Hematopoietic multipotent progenitor cell treated with erythropoietin and hydrocortisone succinate and interleukin-3 and kit ligand, for 4 days (in vitro differentiated cells): ENCODE measurements at regions not wholly inside any gene's neighbourhood (a gene's known extent, or its start where the extent isn't known, plus 50 kb on each side); places are given as distances from the start of the nearest gene placed in this dataset.
"Not testable (repeated sequence)": the region's sequence is repeated elsewhere in the genome, so short reads cannot be mapped to it uniquely, and the experiment has no call there.

Experiments used
- DNase-seq: peaks from one replicate; pipeline ENCODE4 v3.0.0-alpha.2; 2015

DNA sequence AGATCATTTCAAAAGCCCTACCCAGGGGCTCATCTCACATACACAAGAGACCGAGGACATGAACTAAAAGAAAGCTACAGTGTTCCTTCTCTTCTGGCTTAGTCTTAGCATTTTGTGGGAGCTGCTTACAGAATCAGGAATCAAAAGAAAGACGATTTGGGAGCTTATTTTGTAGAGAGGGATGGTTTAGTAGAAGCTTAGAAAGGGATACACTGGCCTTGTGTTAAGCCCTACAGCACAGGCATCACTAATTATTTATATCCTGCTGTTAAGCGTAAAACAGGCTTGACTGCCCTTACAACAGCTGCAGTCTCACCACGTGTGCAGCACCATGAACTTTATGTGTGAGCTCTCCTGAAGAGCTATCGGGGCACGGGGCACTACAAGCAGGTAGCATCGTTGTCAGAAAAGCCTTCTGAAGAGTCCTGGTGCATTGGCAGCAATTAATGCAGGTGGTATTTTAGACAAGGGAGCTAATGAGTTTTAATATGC lies 798.3 kb downstream of the NXPH1 start:
- no peak for DNase-seq

DNA sequence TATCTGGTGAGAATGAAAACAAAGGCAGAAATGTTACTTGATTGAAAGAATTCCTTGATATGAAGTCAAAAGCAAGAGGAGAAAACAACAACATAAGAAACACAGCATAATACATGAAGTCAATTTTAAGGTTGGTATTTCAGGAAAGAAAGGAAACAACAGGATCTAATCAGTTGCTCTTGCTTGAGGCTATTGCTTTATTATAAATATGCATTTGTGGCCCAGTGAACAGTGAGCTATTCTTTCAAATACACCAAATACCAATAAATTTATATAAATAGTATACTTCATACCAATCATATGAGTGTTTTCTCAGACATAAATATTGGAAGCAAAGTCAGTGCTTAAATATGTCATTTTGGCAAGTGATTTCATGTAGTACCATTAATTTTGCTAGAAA lies 806.6 kb downstream of the NXPH1 start:
- DNase-seq: no peak

DNA sequence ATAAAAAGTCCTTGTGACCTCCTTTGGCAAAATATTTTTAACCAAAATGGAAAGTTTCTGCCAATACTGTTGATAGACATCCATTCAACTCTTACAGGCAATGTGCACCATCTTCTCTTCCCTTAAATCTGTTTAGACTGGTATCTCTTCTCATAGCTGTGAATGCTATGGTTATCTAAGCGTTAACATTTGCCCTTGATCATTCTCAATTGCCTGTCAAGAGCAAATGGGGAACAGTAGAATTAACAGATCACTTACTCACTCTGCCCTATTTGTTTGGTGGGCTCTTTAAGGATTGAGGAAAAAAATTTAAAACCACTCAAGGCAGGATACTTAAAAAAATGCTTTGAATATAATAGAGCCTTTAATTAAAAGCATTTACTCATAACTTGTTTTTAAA lies 808.4 kb downstream of the NXPH1 start:
- no peak for DNase-seq

DNA sequence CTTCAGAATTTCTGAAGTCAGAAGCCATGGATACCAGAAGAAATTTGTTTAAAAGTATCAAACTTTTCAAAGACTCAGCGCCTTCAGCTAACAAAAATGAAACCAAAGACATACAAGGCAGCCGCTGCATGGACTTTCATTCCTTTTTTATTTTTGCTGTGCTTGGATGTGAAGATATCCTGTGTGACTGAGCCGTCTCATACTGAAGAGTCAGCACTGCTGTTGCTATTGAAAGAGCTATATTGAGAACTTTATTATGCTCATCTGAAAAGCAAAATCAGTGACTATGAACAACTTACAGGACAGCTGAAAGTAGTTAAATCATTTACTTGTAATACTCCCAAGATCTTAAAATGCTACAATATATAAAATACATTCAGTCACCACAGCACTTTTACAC lies 809.2 kb downstream of the NXPH1 start:
- no peak for DNase-seq

DNA sequence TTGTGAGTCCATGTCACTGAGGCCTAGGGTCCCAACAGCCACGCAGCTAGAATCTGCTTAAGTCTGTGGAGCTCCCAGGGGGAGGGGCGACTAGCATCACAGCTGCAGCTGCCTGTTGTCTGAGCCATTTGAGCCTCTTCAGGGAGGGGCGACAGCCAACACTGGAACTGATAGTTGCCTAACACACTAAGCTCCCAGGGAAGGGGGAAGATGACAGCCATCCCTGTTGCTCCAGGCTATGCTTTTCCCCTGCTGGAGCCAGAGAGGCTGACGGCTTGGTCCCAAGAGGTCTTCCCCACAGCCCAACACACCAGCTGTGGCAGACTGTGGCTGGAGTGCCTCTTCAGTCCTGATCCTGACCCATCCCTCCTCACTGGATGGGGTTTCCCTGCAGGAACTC lies 817.5 kb downstream of the NXPH1 start:
- DNase-seq: no peak

DNA sequence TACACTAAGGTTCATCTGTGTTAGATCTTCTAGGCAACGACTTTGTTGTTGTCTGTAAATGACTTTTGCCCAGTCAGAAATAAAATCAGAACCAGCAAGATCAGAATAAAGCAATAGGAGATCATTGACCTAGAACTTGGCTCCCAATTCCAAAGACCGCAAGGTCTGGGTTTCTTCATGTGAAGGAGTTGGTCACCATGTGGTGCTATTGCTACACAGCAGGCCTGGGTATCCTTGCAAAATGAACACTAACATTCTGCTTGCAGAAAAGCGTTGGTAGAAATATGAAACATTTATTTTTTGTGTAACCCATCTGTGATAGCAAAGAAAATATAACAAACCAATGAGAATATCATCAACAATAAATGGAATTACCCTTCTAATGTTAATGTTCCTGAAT lies 831.0 kb downstream of the NXPH1 start:
- no peak for DNase-seq

DNA sequence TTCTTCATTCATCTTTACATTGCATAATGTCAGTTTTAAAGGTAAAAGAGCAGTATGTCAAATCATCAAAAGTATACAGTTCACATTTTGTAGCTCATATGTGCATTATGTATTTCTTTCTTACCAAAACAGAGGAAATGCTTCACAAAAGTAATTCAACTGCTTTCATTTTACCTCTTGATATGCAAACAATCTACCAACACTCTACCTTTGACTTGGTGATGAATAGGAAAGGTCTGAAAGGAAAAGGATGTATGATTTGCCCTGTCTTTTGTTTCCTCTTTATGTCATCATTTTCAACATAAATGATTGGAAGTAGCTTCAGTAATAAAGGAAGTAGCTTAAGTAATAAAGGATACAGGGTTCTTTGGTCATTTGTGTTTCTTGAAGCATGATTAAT lies 846.7 kb downstream of the NXPH1 start:
- DNase-seq: no peak

DNA sequence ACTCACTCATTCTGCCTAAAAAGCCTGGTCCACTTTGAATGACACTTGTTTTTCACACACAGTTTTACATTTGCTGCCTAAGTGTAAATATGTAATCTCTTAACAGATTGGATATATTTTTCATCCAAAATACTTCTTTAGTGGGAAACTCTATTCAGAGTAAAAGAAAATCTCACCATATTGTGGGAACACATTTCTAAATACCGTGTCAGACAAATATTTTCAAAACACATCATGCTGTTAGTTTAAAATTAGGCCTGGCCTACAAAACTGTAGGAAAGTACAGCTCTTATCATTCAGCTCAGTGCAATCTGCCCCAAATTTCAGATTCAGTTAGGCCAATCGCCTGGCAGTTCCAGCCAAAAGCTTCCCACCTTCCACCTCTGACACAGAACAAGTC lies 849.8 kb downstream of the NXPH1 start:
- no peak for DNase-seq

DNA sequence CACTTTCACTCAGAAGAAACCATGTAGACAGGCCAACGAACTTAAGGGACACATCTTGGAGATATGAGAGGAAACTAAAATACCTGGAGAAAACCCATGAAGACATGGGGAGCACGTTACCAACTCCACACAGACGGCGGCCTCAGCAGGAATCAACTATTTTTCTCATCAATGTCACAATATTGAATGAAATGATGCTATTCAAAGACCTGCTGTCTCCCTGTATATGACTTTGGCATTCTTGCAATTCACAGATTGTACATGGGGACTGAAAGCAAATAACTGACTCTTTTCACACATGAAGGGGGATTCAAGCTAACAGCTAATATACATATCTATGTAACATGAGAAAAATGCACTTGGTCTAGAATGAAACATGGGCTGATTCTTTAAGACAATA lies 869.0 kb downstream of the NXPH1 start:
- DNase-seq: no peak

DNA sequence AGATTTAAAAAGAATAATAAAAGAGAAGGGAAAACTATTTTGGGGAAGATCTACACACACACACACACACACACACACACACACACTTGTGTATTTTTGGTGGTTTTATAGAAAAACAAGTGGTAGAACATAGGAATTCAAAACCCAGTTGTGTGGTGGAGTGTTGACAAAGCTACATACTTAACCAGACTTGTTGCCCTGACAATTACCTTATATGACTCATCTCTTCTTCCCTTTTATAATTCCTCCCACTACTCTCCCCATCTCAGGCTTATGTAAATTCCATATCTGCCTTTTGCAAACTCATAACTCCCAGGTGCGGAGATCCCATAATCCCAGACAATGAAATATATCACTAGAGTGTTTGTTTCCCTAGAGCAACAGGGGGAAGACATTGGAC lies 873.7 kb downstream of the NXPH1 start:
- DNase-seq: no peak

DNA sequence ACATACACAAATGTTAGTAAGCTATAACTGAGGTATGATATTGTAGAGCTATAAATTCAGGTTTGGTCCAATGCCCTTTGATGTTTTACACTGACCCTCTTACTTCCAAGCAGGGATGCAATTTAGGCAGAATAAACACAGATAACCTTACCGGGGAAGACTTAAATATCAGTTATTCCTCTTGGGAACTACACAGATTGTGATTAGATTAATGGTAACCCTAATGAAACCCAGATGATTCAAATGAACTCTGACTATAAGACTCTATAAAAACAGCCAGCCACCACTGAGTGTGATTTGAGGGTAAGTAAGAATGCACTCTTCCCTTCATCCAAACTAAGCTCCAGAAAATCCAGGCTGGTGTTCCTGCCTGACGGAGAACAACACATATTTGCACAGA lies 891.1 kb downstream of the NXPH1 start:
- no peak for DNase-seq

DNA sequence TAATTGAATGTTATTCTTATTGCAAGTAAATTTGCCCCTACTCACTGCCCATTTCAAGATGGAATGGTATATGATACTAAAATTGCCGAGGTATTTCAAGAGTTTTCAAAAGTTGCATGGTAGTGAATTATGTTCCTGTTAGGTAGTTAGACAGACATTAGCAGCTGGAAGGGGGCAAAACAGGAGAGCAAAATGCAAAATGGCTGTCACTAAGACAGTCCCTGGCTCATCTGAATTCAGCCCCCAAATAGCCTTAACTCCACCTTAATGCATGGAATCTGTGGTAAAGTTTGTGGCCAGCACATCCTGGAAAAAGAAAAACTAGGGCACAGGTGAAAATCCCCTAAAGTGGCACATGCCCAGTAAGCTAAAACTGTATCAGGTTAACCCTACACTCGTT lies 894.9 kb downstream of the NXPH1 start:
- DNase-seq: no peak

DNA sequence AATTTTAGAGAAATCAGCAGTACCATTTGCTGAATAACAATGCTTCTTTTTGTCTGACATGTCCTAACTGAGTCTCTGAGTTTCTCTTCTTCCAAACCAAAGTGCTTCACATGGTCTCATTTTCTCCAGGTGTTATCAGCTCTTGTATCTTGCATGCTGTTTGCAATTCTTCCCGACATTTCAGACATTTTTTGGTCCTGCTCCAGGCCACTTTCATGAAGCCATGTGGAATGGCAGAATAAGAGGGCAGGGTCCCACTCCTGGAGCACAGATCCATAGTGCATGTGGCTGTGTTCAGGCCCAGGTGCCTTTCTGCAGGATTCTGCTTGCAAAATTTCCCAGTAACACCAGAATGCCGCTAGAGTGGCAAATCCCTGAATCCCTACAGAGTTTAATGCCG lies 916.2 kb downstream of the NXPH1 start:
- DNase-seq: no peak

DNA sequence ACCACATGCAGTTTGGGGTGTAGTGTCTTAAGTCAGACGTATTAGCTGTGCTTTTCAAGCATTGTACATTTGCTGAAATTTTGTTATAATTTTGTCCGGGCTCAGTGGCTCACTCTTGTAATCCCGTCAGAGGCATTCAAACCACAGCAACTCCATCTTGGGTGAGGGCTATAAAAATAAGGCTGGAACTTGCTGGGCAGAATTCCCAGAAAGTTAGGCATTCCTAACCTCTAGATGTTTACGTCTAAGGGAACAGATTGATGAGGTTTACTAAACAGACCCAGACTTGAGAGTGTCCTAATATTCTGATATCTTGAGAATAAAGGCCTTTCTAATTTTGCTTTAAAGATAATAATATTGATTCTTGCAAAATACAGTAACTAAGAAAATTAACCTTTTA lies 957.8 kb downstream of the NXPH1 start:
- no peak for DNase-seq

DNA sequence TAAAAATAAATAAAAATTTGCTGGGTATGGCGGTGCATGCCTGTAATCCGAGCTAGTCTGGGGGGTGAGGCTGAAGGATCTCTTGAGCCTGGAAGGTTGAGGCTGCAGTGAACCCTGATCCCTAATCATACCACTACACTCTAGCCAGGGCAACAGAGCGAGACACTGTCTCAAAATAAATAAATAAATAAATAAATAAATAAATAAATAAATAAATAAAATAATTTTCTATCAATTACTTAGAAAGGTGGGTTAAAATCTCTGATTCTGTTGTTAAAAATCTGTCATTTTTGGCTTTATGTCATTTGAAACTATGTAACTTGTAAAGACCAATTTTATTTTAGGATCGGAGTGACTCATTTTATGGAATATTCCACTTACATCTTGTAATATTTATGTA lies 958.6 kb downstream of the NXPH1 start:
- DNase-seq: no peak

DNA sequence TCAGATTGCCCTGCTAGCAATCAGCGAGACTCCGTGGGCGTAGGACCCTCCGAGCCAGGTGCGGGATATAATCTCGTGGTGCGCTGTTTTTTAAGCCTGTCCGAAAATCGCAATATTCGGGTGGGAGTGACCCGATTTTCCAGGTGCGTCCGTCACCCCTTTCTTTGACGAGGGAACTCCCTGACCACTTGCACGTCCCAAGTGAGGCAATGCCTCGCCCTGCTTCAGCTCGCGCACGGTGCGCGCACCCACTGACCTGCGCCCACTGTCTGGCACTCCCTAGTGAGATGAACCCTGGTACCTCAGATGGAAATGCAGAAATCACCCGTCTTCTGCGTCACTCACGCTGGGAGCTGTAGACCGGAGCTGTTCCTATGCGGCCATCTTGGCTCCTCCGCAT lies 971.0 kb downstream of the NXPH1 start:
- not testable (repeated sequence) for DNase-seq

DNA sequence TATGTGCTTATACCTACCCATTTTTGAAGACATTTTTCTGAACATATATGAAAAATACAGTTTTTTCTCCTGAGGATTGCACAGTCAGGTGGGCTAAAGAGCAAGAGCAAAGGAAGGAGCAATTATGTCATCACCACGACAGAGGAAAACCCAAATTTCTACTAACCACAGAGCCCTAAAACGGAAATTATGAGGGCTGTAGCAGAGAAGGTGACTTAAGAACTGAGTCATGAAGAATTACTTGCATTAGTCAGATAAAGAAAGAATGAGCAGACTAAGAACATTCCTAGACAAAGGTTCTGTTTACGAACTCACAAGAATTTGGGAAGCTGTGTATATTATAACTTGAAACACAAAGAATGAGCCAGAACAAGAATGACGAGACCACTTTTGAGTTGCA lies 974.4 kb downstream of the NXPH1 start:
- no peak for DNase-seq

DNA sequence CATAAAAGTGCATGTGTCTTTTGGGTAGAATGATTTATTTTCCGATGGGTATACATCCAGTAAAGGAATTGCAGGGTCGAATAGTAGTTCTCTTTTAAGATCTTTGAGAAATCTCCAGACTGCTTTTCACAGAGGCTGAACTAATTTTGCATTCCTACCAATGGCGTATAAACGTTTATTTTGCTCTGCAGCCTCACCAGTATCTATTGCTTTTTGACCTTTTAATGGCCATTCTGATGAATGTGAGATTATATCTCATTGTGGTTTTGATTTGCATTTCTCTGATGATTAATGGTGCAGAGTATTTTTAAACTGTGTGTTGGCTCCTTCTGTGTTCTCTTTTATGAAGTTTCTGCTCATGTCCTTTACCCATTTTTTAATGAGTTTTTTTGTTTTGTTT lies 1020.1 kb downstream of the NXPH1 start:
- DNase-seq: no peak

DNA sequence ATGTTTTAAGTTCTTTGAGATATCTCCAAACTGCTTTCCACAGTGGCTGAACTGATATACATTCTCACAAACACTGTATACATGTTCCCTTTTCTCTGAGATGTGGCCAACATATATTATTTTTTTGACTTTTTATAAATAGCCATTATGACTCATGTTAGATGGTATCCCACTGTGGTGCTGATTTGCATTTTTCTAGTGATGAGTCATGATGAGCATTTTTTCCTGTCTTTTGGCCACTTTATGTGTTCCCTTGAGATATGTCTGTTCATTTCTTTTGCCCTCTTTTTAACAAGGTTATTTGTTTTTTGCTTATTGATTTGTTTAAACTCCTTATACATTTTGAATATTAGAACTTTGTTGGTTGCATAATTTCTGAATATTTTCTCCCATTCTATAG lies 1055.1 kb downstream of the NXPH1 start:
- peak; percentile 58 for DNase-seq

DNA sequence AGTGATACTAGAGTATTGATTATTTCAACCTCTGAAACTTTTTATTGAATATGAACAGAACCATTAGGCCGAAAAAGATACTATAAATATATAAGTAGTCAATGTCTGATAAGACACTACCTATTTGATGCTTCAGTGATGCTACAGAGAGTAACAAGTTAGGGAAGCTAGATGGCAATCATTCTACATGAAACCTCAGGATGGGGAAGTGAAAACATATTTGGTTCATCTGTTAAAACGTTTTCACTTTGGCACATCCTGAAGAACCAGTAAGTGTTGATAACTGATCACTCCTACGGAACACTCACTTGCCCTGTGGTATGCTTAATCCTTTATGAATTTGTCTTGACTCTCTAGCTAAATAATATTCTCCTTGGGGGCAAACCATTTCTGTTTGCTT lies 1064.9 kb downstream of the NXPH1 start:
- DNase-seq: peak; percentile 16

DNA sequence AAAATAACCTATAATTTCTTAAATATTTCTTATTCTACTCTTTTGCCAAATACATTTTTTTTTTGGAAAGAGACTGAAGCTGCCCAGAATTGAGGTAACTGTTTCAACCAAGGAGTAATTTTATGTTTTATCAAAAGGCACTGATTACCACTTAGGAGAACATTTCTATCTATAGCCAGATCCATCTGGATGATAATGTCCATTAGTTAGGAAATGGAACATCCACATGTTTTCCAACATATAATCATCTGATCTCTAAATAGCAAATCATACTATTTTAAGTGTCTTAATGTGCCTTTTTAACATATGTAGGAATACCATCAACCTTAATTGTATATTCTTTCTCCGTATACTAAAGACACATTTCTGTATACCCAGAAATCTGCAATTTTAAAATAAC lies 1068.9 kb downstream of the NXPH1 start:
- DNase-seq: no peak

DNA sequence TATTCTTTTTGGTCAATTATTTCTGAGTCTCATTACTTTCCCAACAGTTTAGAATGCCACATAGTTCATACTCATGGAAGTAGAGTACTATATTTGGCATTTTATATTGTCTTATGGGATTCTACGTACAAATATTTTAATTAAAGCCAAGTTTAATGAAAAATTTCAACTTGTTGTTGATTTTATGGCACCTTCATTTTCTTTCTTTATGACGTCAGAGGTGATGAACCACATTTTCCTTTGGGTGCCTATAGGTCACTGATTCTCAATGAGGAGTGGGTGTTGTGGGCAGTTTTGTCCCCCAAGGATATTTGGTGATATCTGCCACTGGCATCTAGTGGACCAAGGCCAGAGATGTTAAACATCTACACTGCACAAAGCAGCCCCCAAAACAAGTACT lies 1071.3 kb downstream of the NXPH1 start:
- DNase-seq: no peak

DNA sequence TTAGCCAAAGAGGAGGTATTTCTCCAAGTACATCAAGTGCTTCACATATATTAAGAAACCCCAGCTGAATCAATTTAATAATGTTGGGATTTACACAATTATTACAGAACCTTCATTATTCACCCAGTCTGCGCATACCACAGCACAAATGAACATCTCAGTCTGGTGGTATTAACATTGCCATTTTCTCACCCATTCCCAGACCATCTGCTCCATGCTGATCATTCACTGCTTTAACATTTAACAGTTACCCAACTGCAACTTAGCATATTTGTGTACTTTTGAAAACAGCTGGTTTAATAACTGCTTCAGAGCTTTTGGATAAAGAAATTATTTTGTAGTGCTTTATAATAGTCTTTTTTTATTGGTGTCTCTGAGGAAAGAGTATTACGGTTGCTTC lies 1072.1 kb downstream of the NXPH1 start:
- no peak for DNase-seq

DNA sequence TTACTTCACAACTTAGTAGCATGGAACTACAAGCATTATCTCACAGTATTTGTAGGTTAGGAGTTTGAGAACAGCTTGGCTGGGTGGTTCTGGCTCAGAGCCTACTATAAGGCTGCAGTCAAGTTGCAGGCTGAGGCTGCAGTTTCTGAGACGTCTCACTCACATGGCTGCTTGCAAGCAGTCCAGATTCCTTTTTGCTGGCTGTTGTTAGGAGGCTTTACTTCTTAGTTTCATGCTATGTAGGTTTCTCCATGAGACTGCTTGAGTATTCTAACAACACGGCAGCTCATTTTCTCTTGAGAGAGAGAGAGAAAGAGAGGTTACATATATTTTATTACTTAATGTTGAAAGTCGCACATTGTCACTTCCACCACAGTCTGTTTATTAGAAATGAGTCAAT lies 1073.9 kb downstream of the NXPH1 start:
- DNase-seq: no peak

DNA sequence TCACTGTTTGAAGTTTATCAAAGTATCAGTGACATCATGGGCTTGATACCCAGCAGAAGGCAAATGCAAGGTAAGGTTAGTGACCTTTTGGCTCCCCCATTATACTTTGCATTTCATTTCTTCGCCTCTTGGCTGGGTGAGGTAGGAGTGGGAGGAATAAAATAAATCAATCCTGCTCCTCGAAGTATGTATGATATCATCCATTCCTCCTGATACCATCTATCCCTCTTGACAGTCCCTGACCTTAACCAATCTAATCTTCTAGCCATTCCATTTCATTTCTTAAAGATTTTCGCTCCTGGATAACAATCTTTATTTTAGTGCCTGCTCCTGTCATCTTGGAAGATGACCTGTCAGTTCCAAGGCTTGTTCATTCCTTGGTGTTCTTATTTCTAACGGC lies 1083.3 kb downstream of the NXPH1 start:
- no peak for DNase-seq

DNA sequence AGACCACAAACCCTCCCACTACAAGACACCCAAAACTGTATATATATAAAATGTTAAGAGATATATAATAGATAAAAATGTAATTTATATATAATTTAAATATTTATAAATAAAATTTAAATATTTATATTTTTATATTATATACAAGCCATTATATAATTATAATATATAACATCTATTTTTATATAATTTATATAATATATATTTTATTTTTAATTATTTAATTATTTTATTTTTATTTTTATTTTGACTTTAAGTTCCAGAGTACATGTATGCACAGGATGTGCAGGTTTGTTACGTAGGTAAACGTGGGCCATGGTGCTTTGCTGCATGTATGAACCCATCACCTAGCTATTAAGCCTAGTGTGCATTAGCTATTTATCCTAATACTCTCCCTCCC lies 1090.2 kb downstream of the NXPH1 start:
- no peak for DNase-seq
